HG03442 (cell line): ENCODE measurements at regions not wholly inside any gene's neighbourhood (a gene's known extent, or its start where the extent isn't known, plus 50 kb on each side); places are given as distances from the start of the nearest gene placed in this dataset.
A peak's percentile ranks its signal among the peaks of the same experiment; 100 is the strongest.

Source experiments
- ATAC-seq: cut with Tn5 transposase; IDR thresholded peaks from one replicate; pipeline ENCODE4 v1.9.1; 2021; ENCODE audit warnings: mild to moderate bottlenecking, moderate library complexity; ENCODE audit not compliant: unreplicated experiment

DNA sequence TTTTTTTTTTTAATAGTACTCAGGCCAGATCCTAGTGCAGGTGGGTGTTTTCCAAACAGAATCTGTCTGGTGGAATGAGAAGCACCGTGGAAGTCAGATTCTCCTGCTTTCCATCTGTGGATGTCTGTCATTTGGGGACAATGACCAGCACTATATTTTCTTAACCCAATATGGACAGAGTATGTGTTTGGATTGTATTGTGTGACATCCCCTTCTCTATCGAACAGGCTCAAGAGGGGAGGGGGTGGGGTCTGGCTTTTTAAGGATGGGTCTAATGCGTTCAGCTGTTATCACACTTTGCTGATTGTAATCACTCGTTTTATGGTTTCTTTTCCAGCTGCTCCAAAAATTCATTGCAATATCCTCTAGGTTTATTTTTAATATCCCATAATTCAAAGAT is 197.5 kb upstream of the CEP162 start:
- ATAC-seq: no peak

GRCh38 chr6:84422380-84422968 is 195.0 kb upstream of the CEP162 start:
- peak; percentile 46 for ATAC-seq

DNA sequence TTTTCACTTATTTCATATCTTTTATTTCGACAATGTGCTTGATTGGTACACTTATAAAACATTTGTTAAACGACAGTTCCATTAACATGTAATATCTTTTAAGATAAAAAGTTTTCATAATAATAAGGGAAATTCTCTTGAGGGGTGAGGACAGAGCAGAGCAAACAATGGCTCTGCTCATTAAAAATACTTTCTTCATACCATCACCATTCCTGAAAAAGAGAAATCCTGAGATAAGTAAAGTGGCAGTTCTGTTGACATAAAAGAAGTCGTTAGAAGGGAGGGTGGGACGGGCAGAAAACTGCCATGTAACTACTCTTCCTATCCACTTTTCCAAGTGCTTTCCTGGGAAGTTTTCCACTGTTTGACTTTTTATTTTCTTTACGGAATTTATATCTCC is 193.6 kb upstream of the CEP162 start:
- no peak for ATAC-seq

- no peak for ATAC-seq
Observed at GRCh38 chr6:84417260-84417659, 189.8 kb upstream of the CEP162 start.

DNA sequence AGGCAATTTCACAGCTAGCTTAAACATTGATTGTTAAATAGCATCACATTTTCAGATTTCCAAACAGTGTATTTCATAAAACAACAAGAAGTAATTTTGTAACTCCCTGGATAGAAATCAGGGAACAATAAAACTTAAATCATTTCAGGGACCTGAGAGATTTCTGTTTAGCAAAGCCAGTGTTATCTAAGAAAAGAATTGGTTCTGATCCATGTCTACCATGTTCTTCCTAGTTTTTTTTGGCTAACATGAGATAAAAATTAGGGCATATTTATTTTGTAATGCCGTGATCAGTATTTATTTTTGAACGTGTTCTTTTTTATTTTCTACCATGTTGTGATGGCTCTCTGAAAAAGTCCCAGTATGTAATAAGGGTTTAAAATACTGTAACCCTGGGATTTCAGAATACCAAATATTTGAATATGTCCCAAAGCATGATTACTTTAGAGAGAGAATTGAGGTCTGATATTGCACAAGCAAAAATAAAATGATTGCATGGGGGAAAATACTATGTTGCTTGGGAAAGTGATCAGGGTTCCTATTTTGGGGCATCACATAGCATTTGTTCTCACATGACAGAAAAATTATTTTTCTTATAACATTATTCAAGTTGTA is 188.7 kb upstream of the CEP162 start:
- no peak for ATAC-seq

- no peak for ATAC-seq
Observed at GRCh38 chr6:84415517-84415916, 188.1 kb upstream of the CEP162 start.

DNA sequence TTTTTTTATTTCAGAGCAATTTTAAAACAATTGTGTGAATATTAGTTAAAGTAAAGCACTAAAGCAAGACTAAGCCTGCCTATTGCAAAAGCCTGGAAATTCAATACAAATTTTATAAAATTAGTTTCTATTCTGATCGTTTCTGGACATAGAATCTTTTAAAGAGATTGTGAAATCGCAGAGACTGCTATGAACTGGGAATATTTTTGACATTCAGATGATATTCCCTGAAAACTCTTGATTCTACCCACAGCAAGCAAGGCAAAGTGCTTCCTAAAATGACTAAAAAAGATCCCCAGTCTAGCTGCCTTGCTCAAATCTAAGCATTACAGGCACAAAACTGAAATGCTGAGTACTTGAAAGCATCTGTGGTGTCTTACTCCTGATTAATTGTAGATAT is 187.6 kb upstream of the CEP162 start:
- no peak for ATAC-seq

- ATAC-seq: no peak
Observed at GRCh38 chr6:84414531-84414930, 187.1 kb upstream of the CEP162 start.

DNA sequence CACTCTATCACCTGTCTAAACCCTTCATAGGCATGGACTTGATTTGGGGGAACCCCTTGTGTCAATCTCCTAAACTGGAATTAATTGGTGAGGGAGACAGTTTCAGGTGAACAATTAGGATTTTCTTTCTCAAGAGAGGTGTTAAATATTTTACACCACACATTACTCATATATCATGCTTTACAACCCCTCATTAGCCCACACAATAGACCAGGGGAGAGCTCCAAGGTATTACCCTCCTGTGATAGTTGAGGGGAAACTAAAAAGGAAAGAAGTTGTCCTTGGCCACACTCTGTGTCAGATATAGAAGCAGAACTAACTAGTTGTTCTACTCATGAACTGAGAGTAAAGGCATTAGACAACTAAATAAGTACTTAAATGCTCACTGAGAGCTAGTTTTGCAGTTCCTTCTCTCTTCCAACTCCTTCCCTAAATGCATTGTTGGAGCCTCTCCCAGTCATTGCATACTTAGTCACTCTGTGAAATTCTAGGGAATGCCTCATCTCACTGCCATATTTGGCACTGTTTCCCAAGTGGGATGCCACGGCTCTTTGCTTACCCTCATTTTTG is 183.7 kb upstream of the CEP162 start:
- no peak for ATAC-seq

- no peak for ATAC-seq
Observed at GRCh38 chr6:84409911-84410310, 182.5 kb upstream of the CEP162 start.

DNA sequence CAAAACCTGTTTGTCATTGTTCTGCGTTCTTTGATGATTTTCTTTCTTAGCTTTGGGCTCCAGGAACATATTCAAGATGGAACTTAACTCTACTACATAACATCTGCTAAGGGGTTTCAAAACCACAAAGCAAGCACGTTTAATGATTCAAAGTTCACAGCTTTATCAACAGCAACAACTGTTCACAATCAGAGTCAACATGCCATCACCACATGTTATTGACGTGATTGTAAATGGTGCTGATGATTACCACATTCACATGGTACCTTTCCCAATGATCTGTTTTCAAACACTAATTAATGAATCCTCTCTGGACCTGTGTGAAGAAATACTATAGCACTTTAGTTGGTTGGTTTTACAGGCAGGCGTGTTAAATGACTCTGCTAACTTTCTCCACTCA is 180.6 kb upstream of the CEP162 start:
- no peak for ATAC-seq

DNA sequence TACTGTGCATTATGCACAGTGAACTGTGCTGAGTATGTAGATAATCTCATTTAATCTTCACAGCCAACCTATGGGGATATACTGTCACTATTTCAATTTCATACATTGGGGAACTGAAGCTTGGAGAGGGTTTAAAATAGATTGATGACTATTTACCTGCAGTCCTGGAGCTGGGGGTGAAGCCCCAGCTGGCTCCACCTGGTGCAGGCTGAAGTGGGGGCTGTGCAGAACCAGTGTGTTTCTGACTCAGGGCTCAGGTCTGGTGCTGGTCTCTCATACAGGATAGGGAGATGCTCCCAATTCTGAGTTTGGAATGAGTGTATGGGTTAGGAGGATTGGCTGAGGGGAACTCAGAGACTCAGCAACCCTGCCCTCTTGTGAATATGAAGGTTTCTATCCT is 176.1 kb upstream of the CEP162 start:
- no peak for ATAC-seq

DNA sequence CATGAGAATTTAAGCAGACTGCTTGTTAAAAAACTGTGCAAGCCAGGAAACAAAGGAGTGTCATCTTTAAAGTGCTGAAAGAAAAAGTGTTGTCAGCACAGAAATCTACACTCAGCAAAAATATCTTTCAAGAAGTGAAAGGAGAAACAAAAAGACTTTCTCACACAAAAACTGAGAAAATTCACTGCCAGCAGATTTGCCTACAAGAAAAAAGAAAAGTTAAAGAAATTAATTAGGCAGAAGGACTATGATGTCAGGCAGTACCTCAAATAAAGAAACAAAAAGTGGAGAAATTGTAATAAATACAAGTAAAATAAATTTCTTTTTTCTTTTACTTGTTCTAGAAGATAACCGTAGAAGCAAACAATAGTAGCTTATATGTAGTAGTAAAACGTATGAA is 171.6 kb upstream of the CEP162 start:
- ATAC-seq: no peak

- ATAC-seq: no peak
Observed at GRCh38 chr6:84392261-84392660, 164.8 kb upstream of the CEP162 start.

DNA sequence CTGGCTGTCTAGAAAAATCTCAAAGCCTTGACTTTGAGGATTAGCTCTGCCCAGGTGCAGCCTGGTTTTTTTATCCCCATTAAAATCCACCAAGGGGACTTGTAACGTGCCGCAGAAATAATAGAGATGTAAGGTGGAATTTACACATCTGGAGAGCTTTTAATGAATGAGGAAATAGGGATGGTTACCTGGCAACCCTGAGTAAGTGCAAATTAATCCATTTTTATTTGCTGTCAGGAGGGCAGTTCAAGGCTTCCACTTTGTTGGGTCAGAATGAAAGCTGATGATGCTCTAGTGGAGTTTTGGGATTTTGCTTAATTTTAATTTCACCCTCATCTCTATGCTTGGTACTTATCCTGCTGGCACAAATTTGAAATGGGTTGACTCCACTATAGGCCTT is 163.4 kb upstream of the CEP162 start:
- ATAC-seq: no peak

DNA sequence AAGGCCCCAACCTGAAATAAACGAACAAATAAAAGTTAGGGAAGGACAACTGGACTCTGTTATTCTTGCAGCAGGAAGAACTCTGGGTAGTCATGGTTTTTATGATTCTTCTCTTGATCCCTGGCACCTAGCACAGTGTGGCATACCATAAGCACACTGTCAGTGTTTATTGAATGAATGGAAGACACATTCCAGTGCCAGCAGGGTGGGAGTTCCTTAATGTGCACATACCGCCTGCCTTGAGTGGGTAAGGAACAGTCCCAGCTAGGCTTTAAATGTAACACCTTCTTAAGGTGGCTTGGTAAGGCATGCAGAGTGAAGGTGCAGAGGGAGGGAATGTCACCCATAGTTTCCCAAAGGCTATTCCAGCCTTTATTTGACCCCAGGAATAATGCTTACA is 162.9 kb upstream of the CEP162 start:
- ATAC-seq: no peak

DNA sequence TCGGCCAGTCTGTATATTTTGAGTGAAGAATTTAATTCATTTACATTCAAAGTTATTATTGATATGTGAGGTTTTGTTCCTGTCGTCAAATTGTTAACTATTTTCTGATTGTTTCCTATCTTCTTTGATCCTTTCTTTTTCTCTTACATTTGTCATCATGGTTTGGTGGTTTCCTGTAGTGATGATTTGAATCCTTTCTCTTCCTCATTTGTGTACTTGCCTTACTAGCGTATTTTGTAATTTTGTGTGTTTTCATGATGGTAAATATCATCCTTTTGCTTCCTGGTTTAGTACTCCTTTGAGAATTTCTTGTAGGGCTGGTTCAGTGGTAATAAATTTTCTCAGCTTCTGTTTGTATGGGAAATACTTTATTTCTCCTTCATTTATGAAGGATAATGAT is 151.7 kb upstream of the CEP162 start:
- no peak for ATAC-seq

DNA sequence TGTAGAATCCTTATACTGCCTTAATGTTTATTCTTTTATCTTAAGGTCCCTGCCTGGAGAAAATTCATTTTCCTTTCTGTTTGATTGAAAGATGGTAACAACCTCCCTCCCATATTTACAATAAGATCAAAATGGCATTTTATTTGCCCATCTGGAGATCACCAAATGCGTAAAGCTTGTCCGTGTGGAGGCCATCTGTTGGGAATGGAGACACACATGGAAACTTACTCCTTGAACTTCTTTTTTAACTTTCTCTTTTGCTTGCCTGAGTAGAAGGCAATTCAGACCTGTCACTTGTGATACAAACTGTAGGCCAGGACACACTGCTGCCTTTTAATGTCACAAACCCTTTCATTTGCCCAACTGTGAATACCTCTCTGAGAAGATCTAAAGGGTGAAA is 144.8 kb upstream of the CEP162 start:
- no peak for ATAC-seq

DNA sequence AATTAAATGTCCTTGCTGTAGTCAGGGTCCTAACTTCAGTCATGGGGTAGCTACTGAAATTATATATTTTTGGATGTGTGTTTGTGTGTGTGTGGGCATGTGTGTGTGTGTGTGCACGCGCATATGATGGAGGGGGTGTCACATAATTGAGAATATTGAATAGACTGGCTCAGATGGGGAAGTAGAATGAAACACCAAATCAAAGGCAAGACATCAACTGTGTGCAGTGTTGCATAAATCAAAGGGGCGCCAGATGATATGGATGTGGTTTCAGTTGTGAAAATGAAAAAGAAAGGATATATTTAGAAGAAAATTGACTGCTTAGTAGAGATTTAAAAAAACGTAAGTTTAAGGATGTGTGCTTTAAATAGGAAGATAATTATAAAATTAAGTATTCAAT is 144.2 kb upstream of the CEP162 start:
- no peak for ATAC-seq

DNA sequence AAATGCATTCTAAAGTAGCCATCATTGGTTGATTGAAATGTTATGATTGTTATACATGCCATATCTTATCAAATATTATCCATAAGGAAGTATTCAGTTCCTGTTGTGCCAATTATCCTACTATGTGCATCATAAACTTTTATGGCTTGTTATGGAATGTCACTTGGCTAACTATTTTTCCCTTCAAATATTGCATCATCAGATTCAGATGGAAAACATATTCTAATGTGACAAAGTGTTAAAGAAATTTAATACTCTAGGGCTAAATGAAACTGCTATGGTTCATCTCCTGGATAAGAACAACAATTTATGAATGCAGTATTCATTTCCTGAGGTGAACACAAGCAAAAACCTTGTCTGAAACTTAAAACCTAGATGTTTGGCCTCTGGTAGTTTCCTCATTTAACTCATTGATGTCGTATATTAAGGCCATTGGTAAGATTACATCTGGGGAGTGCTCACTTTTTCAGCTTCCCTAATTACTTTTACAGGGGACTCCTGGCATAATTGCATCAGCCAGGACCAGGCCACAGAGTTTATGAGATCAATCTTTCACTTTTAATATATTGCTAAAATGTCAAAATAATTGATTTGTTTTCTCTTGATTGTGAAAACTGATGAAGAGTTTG is 134.9 kb upstream of the CEP162 start:
- no peak for ATAC-seq

- ATAC-seq: no peak
Observed at GRCh38 chr6:84361372-84362192, 134.1 kb upstream of the CEP162 start.

- no peak for ATAC-seq
Observed at GRCh38 chr6:84360039-84360438, 132.6 kb upstream of the CEP162 start.
